ENCODE measurements at regions not wholly inside any gene's neighbourhood (a gene's known extent, or its start where the extent isn't known, plus 50 kb on each side); places are given as distances from the start of the nearest gene placed in this dataset.

GRCh38 chr11:131301306-131301705 is 69.1 kb upstream of the NTM start (continued):
- TF ChIP-seq REST (tag by site-specific recombination; IDR thresholded peaks at IDR 0.05), result no peak
- no peak for TF ChIP-seq ZNF837 (tag by site-specific recombination; IDR thresholded peaks at IDR 0.05)
- no peak for TF ChIP-seq ZNF394 (tag by site-specific recombination; IDR thresholded peaks at IDR 0.05; ENCODE audit: borderline replicate concordance)
- no peak for TF ChIP-seq ZNF26 (tag by site-specific recombination; IDR thresholded peaks at IDR 0.05)

GRCh38 chr11:131302836-131303235 is 67.6 kb upstream of the NTM start:
- no peaks in the 10 kb centered on the region for H3K36me3 ChIP-seq (ENCODE audit: control insufficient read depth in 2 of 2, insufficient read depth in 1 of 2, low read length in 2 of 2)
- no peak overlapping the region for H3K27ac ChIP-seq (ENCODE audit: extremely low read depth, low read depth, low read length)
- H3K4me3 ChIP-seq (ENCODE audit: low read depth, low read length), result no peak overlapping the region
- ChIA-PET CTCF (interaction anchor here (1.0 kb wide), 1 partner anchor 49 kb away, joined by 3 read pairs; no protein-coding TSS in a partner anchor), POLR2A (no interaction called here)
- H3K4me1 ChIP-seq (ENCODE audit: control insufficient read depth, insufficient read depth, low read length), result no peaks in the 10 kb centered on the region
- H3K9me3 ChIP-seq (ENCODE audit: control insufficient read depth, insufficient read depth, low read depth, low read length), result no peaks in the 10 kb centered on the region
- TF ChIP-seq YY2 (tag by site-specific recombination; IDR thresholded peaks at IDR 0.05) (no peak), ZNF791 (tag by site-specific recombination; IDR thresholded peaks at IDR 0.05) (no peak), TSHZ1 (tag by site-specific recombination; IDR thresholded peaks at IDR 0.05; ENCODE audit: borderline replicate concordance) (no peak), ZNF214 (tag by site-specific recombination; IDR thresholded peaks at IDR 0.05; ENCODE audit: borderline replicate concordance) (no peak), ZSCAN30 (tag by site-specific recombination; IDR thresholded peaks at IDR 0.05) (no peak), ZNF335 (tag by site-specific recombination; conservative IDR thresholded peaks at IDR 0.05) (no peak), MZF1 (tag by site-specific recombination; IDR thresholded peaks at IDR 0.05; ENCODE audit: borderline replicate concordance) (no peak), KLF17 (tag by site-specific recombination; IDR thresholded peaks at IDR 0.05) (no peak), PRDM4 (tag by site-specific recombination; IDR thresholded peaks at IDR 0.05) (no peak), ZNF239 (tag by site-specific recombination; IDR thresholded peaks at IDR 0.05) (no peak), ZNF132 (tag by site-specific recombination; IDR thresholded peaks at IDR 0.05; ENCODE audit: borderline replicate concordance) (no peak), ZNF223 (tag by site-specific recombination; IDR thresholded peaks at IDR 0.05) (no peak), ZNF174 (tag by site-specific recombination; IDR thresholded peaks at IDR 0.05) (no peak), ZBTB7A (tag by site-specific recombination; IDR thresholded peaks at IDR 0.05; ENCODE audit: low read depth) (no peak), ZNF610 (tag by site-specific recombination; IDR thresholded peaks at IDR 0.05; ENCODE audit: borderline replicate concordance) (no peak), ZBTB1 (tag by site-specific recombination; IDR thresholded peaks at IDR 0.05) (no peak), ZNF776 (tag by site-specific recombination; IDR thresholded peaks at IDR 0.05; ENCODE audit: borderline replicate concordance) (no peak), ZNF311 (tag by site-specific recombination; IDR thresholded peaks at IDR 0.05; ENCODE audit: borderline replicate concordance) (no peak)

All from HEK293 (cell line).